Heart right ventricle (tissue), 16 donors: ENCODE measurements at regions not wholly inside any gene's neighbourhood (a gene's known extent, or its start where the extent isn't known, plus 50 kb on each side); places are given as distances from the start of the nearest gene placed in this dataset.

Experiments
- ATAC-seq, 8 donors: fragments of 200-7000 bp; cut with Tn5 transposase; one replicate each; pipeline ENCODE4 v1.9.1; 2020; ENCODE audit warnings: mild to moderate bottlenecking in 8 of 8, moderate library complexity in 8 of 8, moderate number of reproducible peaks in 1 of 8
- DNase-seq, 2 donors: peaks; one replicate each; pipeline ENCODE4 v3.0.0-alpha.2; 2020
- H3K27ac ChIP-seq, 10 donors: fragments of 200-600 bp; sonication (generic) in 2 of 10; one replicate each; pipeline versions ENCODE4 v1.5.0 to v1.8.0; 2020 to 2022; ENCODE audit warnings: mild to moderate bottlenecking in 3 of 10
- H3K27me3 ChIP-seq, 7 donors: fragments of 200-600 bp; one replicate each; pipeline ENCODE4 v1.8.0; 2021 to 2022; ENCODE audit warnings: mild to moderate bottlenecking in 2 of 7
- H3K36me3 ChIP-seq, 9 donors: fragments of 200-600 bp; sonication (generic) in 1 of 9; one replicate each; pipeline versions ENCODE4 v1.5.0 to v1.8.0; 2020 to 2022; ENCODE audit warnings: mild to moderate bottlenecking in 2 of 9
- H3K4me1 ChIP-seq, 9 donors: fragments of 200-600 bp; sonication (generic) in 1 of 9; one replicate each; pipeline versions ENCODE4 v1.5.0 to v1.8.0; 2020 to 2022; ENCODE audit warnings: mild to moderate bottlenecking in 4 of 9
- H3K4me3 ChIP-seq, 10 donors: fragments of 200-600 bp; sonication (generic) in 2 of 10; one replicate each; pipeline versions ENCODE4 v1.5.0 to v1.8.0; 2020 to 2022; ENCODE audit warnings: mild to moderate bottlenecking in 7 of 10, moderate library complexity in 2 of 10
- H3K9me3 ChIP-seq, 11 donors: fragments of 200-600 bp in 10 of 11; sonication (generic) in 2 of 11; one replicate each; pipeline versions ENCODE4 v1.5.0 to v1.8.0; 2013 to 2022; ENCODE audit warnings: mild to moderate bottlenecking in 2 of 11, control low read depth in 1 of 11, moderate library complexity in 1 of 11
- WGBS, 2 donors: extraction: QIAGEN DNeasy Blood & Tissue Kit; methylation state at CpG; one replicate each; pipeline ENCODE4 v1.1.7; 2013; ENCODE audit warnings: inconsistent platforms in 1 of 2; 5-methylcytosine and 5-hydroxymethylcytosine counted together
- intact Hi-C, 10 donors: fragments of 100-400 bp; cut with DNase I; formaldehyde crosslinking; loops; one replicate each; pipeline versions ENCODE4 v1.11.1 to v1.14.2; 2022
- TF ChIP-seq, protein P1 (sequence below), 9 donors: fragments of 200-600 bp; sonication (generic) in 2 of 9; IDR thresholded peaks; one replicate each; pipeline versions ENCODE4 v1.5.0 to v1.8.0; 2021 to 2022; ENCODE audit warnings: antibody characterized with exemption in 9 of 9, mild to moderate bottlenecking in 5 of 9, moderate library complexity in 1 of 9
- donor health status: Arrhythmogenic right ventricular cardiomyopathy.
- donor health status: ischemic (EF 13 %, LVEDD 7.1; RV severe dilation, severe dysfunction).
- donor health status: healthy with polysubstance abuse.
- donor health status: DM: no; HTN: yes; CAD: no.
- donor health status: DM: no; HTN: no; CAD: no.
- donor health status: ischemic (EF 25% LVEDD 6.9; RV normal size, moderate dysfunction).
- donor health status: ischemic (EF 25% LVEDD 5.7; RV mildly dilated, moderate dysfunction).
- donor health status: healthy.
- donor health status: DM: yes; HTN: yes; CAD: no.
- donor health status: Ischemic cardiomyopathy.
- donor health status: ischemic (EF 35%, LVEDD 5.7; RV mildly dilated, moderate dysfunction).
- donor health status: nonischemic (EF 11% LVEDD 7.7; RV severe dilation, severe dysfunction).
- donor health status: DM: yes; HTN: yes; CAD: no.
- donor health status: PGD.
- donor health status: ischemic (EF 29% LVEDD 5.4; RV normal size, mild dysfunction).
- donor health status: nonischemic (EF 23%, LVEDD 6.1; RV moderate dilation, normal function).

DNA sequence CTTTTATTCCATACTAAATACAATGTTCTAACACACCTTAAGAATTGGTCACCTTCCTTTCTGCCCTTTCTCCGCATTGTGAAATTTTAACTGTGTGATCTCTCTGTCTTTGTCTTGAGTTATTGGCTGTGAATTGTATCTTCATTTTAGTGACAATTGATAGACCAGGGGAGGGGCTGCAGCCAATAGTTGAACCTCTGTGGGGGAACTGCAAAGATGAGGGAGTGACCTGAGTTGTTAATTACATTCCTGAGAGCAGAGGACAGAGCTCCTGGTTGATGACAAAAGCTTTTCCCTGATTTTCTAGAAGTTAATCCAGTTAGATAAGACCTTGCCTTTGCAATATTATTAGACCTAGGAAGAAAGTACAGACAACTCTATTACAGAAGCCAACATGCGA, 1535.7 kb downstream of the BRINP3 start:
- Histone ChIP-seq H3K27me3 (no peaks in the 10 kb centered on the region), H3K4me1 (no peaks in the 10 kb centered on the region), H3K36me3 (no peaks in the 10 kb centered on the region), H3K4me3 (no peak overlapping the region), H3K27ac (no peak overlapping the region), H3K9me3 (peaks cover 0 to 3% (median 0%) of the 10 kb centered on the region in 11 donors)
- 71 to 81% methylated on average over 2 of the region's 2 CpGs for WGBS, 2 donors
- DNase-seq (no peak), ATAC-seq (no peak)
- TF ChIP-seq, protein P1, sequence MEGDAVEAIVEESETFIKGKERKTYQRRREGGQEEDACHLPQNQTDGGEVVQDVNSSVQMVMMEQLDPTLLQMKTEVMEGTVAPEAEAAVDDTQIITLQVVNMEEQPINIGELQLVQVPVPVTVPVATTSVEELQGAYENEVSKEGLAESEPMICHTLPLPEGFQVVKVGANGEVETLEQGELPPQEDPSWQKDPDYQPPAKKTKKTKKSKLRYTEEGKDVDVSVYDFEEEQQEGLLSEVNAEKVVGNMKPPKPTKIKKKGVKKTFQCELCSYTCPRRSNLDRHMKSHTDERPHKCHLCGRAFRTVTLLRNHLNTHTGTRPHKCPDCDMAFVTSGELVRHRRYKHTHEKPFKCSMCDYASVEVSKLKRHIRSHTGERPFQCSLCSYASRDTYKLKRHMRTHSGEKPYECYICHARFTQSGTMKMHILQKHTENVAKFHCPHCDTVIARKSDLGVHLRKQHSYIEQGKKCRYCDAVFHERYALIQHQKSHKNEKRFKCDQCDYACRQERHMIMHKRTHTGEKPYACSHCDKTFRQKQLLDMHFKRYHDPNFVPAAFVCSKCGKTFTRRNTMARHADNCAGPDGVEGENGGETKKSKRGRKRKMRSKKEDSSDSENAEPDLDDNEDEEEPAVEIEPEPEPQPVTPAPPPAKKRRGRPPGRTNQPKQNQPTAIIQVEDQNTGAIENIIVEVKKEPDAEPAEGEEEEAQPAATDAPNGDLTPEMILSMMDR (IDR thresholded peaks at IDR 0.05): no peak
- intact Hi-C loops: no loop called here

DNA sequence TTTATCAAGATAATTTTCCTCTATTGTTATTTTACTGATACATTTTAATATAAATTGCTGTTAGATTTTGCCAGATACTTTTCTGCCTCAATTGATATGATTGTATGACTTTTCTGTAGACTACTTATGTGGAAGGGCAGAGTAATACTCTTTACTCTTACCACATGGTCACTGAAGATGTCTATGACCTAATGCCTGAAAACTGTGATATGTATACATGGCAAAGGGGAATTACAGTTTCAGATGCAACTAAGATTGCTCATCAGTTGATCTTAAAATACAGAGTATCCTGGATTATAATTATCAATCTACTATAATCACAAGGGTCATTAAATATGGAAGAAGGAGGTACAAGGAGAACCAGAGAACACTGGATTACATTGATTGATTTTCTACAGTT, 1528.0 kb downstream of the BRINP3 start:
- no peak for ATAC-seq

DNA sequence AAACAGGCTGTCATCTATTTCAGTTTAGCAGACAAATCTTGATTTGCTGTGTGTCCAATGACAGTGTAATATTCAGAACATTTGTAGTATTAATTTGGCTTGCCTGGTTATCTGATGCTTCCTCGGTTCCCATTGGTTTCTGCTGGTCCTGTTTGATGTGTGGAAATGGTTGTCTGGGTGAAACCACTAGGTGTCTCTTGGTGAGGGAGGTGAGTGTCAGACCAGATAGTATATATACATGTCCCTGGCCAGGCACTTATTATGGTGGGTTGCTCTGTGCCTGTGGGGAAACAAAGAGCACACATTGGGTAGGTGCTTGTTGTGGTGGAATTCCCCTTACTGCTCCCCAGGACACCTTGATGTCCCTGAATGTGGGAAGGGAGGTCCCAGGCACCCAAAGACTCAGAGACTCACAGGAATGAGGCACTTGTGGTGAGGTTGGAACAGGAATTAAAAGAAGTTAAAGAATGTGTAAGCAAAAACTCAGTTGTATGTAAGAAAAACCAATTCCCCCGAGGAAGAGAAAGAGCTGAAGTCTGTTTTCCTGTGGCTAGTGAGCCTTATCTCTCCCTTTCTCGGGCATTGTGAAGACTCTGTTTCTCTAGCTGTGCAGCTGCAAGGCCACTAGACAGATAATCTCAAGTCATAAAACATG, 1519.1 kb downstream of the BRINP3 start:
- Histone ChIP-seq H3K4me3 (no peak overlapping the region), H3K4me1 (no peaks in the 10 kb centered on the region), H3K9me3 (peaks cover 0 to 21% (median 0%) of the 10 kb centered on the region in 11 donors), H3K27ac (no peak overlapping the region), H3K27me3 (no peaks in the 10 kb centered on the region), H3K36me3 (no peaks in the 10 kb centered on the region)
- ATAC-seq (no peak), DNase-seq (no peak)
- TF ChIP-seq, protein P1 (IDR thresholded peaks at IDR 0.05): no peak
- 38 to 41% methylated on average over 3 of the region's 3 CpGs for WGBS, 2 donors
- intact Hi-C loops: no loop called here

More for the DNA sequence above, 1528.0 kb downstream of the BRINP3 start:
- Histone ChIP-seq H3K4me3 (no peak overlapping the region), H3K9me3 (no peaks in the 10 kb centered on the region), H3K4me1 (no peaks in the 10 kb centered on the region), H3K27ac (no peak overlapping the region), H3K36me3 (no peaks in the 10 kb centered on the region), H3K27me3 (no peaks in the 10 kb centered on the region)
- DNase-seq: no peak
- intact Hi-C loops: no loop called here
- TF ChIP-seq, protein P1 (IDR thresholded peaks at IDR 0.05): no peak

GRCh38 chr1:188986745-188987417, 1490.8 kb downstream of the BRINP3 start:
- Histone ChIP-seq H3K27me3 (no peaks in the 10 kb centered on the region), H3K4me3 (no peak overlapping the region), H3K4me1 (no peaks in the 10 kb centered on the region), H3K27ac (no peak overlapping the region), H3K9me3 (peaks cover 0 to 42% (median 0%) of the 10 kb centered on the region in 11 donors), H3K36me3 (no peaks in the 10 kb centered on the region)
- intact Hi-C loops: no loop called here
- WGBS, 2 donors: 65 to 66% methylated on average over 9 of the region's 9 CpGs
- TF ChIP-seq, protein P1 (IDR thresholded peaks at IDR 0.05): no peak
- ATAC-seq (no peak), DNase-seq (no peak)
